HUES6 (cell line): ENCODE measurements at regions not wholly inside any gene's neighbourhood (a gene's known extent, or its start where the extent isn't known, plus 50 kb on each side); places are given as distances from the start of the nearest gene placed in this dataset.

Experiments
- H3K27ac ChIP-seq: 2 replicates; pipeline ENCODE4 v1.7.0; 2013; ENCODE audit warnings: low read depth, mild to moderate bottlenecking, low read length, inconsistent platforms
- H3K27me3 ChIP-seq: 2 replicates; pipeline ENCODE4 v1.6.1; 2013; ENCODE audit warnings: low read length; ENCODE audit not compliant: control insufficient read depth, insufficient read depth
- H3K36me3 ChIP-seq: 2 replicates; pipeline ENCODE4 v1.6.1; 2013; ENCODE audit warnings: low read length; ENCODE audit not compliant: control insufficient read depth, insufficient read depth
- H3K4me1 ChIP-seq: 2 replicates; pipeline ENCODE4 v1.6.1; 2013; ENCODE audit warnings: low read length; ENCODE audit not compliant: control insufficient read depth, insufficient read depth
- H3K4me3 ChIP-seq: 2 replicates; pipeline ENCODE4 v1.5.1; 2013; ENCODE audit warnings: low read depth, low read length
- H3K9ac ChIP-seq: one replicate; pipeline ENCODE4 v1.6.1; 2013; ENCODE audit warnings: mild to moderate bottlenecking, low read length
- H3K9me3 ChIP-seq: 2 replicates; pipeline ENCODE4 v1.6.1; 2013; ENCODE audit warnings: low read depth, low read length; ENCODE audit not compliant: control insufficient read depth, insufficient read depth

DNA sequence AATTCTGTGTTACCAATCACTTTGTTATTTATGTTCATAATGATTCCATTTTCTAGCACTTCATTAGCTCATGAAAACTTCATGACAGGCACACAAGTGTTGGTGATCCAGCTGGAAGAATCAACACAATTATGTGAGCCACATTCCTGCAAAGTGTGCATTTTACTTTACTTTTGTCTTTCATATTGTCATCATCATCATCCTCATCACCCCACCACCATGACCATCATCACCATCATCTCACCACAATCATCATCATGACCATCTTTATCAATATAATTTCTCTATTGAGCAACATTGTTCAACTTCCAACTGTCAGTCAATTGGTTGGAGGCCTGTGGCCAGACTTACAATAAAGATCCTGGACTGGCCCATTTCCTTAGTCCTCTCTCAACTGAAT, 159.4 kb upstream of the PRSS16 start:
- no peak overlapping the region for H3K27ac ChIP-seq
- no peaks in the 10 kb centered on the region for H3K9me3 ChIP-seq
- no peak overlapping the region for H3K4me3 ChIP-seq
- H3K27me3 ChIP-seq = no peaks in the 10 kb centered on the region; the same call in 1 of the 2 replicates
- no peaks in the 10 kb centered on the region for H3K36me3 ChIP-seq
- H3K9ac ChIP-seq = no peak overlapping the region
- H3K4me1 ChIP-seq = no peaks in the 10 kb centered on the region

DNA sequence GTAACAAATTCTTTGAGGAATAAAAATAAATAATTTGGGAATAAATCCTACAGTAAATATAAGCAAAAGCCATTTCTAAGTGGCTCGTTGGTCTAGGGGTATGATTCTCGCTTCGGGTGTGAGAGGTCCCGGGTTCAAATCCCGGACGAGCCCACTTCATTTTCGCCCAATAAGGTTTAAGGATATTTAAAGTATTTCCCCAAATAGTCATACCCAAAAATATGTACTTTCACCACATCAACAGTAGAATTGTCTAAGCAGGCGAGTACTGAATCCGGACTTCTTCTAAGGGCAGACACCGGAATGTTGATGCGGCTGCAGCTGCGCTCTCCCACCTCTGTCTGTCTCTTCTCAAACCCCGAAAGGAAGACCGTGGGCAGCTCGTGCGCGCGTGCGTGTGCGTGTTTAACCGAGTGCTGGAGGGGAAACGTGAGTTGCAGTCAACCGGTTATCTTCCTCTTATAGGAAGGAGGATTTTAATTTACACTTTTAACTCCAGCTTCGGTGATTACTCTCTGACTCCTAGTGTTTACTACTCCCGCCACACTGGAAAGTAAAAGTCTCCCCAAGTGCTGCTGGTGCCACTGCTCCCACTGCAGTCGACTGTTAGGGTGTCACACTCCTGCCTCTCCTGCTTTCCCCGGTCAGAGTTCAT, 155.7 kb upstream of the PRSS16 start:
- Histone ChIP-seq H3K9ac (peak overlapping the region; percentile 52), H3K4me1 (no peaks in the 10 kb centered on the region), H3K27me3 (peaks cover 11% of the 10 kb centered on the region), H3K9me3 (no peaks in the 10 kb centered on the region), H3K4me3 (peak overlapping the region; percentile 81), H3K36me3 (no peaks in the 10 kb centered on the region), H3K27ac (no peak overlapping the region)

DNA sequence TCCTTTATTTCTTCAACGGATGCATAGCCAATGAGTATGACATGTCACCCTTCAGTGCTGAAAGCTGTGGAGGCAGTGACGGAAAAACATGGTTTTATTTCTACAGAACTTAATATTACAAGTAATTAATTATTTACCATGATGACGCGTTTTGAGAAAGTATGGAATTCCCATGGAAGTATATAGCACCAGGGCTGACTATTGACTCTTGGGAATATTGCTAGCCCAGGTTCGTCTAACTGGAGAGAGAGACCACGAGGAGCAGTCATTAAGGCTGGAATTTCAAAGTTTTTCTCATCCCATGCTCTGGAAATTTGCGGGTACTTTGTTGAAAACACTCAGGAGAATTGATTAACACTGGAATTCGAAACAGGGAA, 155.2 kb upstream of the PRSS16 start:
- no peaks in the 10 kb centered on the region for H3K4me1 ChIP-seq
- H3K27me3 ChIP-seq = peaks cover 16% of the 10 kb centered on the region
- peak overlapping the region; percentile 81 for H3K4me3 ChIP-seq
- H3K9me3 ChIP-seq = no peaks in the 10 kb centered on the region
- H3K36me3 ChIP-seq = no peaks in the 10 kb centered on the region
- peak overlapping the region; percentile 52 for H3K9ac ChIP-seq
- no peak overlapping the region for H3K27ac ChIP-seq

DNA sequence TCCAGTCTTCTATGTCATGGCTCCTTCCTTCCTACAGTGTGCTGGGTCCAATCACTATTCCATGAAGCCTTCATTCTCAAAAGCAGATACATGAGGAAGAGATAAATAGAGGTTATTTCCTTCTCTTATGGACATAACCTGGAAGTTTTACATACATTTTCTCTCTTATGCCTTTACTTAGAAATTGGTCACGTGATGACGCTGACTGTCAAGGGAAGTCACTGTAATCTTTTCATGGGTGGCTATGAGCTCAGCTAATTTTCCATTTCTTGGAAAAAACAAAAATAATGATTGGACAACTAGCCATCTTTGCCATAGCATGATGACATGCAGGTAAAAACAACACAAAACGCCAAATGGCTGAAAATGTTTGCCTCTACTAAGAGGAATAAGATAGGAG, 151.6 kb upstream of the PRSS16 start:
- Histone ChIP-seq H3K9me3 (no peaks in the 10 kb centered on the region), H3K27ac (no peak overlapping the region), H3K27me3 (peaks cover 17% of the 10 kb centered on the region), H3K9ac (no peak overlapping the region), H3K4me3 (peak overlapping the region; percentile 87; the same call in 1 of the 2 replicates), H3K4me1 (no peaks in the 10 kb centered on the region), H3K36me3 (no peaks in the 10 kb centered on the region)

DNA sequence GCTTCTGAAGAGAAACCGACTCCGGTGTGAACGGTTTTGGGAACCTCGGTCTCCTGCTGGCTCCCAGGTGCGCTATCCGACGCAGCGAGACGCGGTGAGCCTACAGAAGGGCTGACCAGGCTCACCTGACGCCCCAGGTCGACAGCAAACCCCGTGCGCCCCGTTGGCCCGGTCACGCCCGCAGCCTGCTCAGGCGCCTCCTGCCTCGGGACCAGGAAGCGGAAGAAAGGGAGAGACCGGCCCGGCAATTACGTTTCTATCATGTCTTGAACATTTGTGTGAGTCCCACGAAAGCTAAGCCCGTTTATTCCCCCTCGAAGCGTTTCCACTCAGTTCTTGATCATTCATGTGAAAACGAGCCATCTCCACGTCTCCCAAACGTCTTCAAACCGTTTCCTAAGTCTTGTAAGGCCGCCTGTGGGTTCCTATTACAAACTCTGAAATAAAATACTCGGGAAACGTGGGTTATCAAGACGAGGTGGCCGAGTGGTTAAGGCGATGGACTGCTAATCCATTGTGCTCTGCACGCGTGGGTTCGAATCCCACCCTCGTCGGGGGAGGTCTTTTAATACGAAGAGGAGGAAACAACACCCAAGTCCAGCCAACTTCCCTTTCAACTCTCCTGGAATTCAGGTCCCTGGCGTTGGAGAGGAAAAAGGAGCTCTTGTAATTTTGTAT, 150.5 kb upstream of the PRSS16 start:
- Histone ChIP-seq H3K36me3 (no peaks in the 10 kb centered on the region), H3K9ac (peak overlapping the region; percentile 48), H3K27ac (no peak overlapping the region)

DNA sequence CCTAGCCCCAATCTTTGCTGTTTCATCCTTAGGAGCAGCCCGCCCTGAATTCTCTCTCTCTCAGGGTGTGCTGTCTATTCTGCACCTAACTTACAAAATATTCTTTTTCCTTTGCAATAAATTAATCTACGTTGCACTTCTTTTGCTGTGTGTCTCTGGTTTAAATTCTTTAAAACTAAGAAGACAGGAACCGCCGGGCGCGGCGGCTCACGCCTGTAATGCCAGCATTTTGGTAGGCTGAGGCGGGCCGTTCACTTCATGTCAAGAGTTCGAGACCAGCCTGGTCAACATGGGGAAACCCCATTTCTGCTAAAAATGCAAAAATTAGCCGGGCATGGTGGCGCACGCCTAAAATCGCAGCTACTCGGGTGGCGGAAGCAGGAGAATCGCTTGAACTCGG, 148.5 kb upstream of the PRSS16 start:
- Histone ChIP-seq H3K9me3 (no peaks in the 10 kb centered on the region), H3K4me3 (no peak overlapping the region), H3K36me3 (no peaks in the 10 kb centered on the region), H3K27ac (no peak overlapping the region), H3K27me3 (peaks cover 17% of the 10 kb centered on the region), H3K9ac (no peak overlapping the region), H3K4me1 (no peaks in the 10 kb centered on the region)

More for the DNA sequence above, 150.5 kb upstream of the PRSS16 start:
- H3K9me3 ChIP-seq = no peaks in the 10 kb centered on the region
- peaks cover 17% of the 10 kb centered on the region for H3K27me3 ChIP-seq
- H3K4me3 ChIP-seq = peak overlapping the region; percentile 87
- no peaks in the 10 kb centered on the region for H3K4me1 ChIP-seq

DNA sequence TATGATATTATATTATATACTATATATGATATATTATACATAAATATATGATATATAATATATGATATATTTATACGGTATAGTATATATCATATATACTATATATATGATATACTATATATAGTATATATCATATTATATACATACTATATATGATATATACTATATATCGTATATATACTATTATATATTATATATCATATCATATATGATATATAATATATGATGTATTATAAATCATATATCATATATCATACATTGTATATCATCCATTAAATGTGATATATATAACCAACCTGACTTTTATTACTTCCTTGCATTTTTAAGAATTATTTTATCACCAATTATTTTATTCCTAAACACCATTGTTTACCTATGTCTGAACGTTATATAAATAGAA, 146.6 kb upstream of the PRSS16 start:
- Histone ChIP-seq H3K36me3 (no peaks in the 10 kb centered on the region), H3K4me1 (no peaks in the 10 kb centered on the region), H3K27ac (no peak overlapping the region), H3K9ac (no peak overlapping the region), H3K9me3 (no peaks in the 10 kb centered on the region), H3K27me3 (peaks cover 12% of the 10 kb centered on the region), H3K4me3 (no peak overlapping the region)

DNA sequence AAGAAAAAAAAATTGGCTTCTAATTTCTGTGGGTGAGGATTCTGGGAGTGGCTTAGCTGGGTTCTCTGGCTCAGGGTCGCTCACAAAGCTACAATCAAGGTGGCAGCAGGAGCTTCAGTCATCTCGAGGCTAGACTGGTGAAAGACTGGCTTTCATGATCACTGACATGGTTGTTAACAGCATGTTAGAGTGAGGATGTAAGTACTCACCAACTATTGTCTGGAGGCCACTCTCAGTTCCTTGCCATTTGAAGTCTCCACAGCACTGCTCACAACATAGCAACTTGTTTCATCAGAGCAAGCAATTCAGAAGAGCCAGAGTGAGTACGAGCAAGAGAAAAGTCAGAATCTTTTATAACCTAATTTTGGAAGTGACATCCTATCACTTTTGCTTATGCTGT, 145.7 kb upstream of the PRSS16 start:
- H3K36me3 ChIP-seq = no peaks in the 10 kb centered on the region

DNA sequence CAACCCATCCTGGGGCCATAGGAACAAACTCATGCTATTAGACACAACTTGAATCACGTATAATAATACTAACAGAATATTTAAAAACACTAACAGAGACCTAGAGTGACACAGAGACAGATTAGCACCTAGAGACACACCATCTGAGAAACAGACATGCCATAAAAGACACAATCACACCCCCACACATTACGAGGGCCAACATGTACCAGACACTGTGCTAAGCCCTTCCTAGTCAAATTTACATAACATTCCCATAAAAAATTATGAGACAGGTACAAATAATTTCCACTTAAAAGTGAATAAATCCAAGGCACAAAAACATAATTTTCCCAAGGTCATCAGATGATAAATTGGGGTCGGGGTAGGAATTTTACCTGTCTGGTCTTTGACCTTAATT, 141.1 kb upstream of the PRSS16 start:
- Histone ChIP-seq H3K27ac (no peak overlapping the region), H3K36me3 (no peaks in the 10 kb centered on the region), H3K9ac (no peak overlapping the region), H3K27me3 (no peaks in the 10 kb centered on the region), H3K4me1 (no peaks in the 10 kb centered on the region), H3K4me3 (no peak overlapping the region), H3K9me3 (peaks cover 10% of the 10 kb centered on the region; the same call in 1 of the 2 replicates)

More for the DNA sequence above, 145.7 kb upstream of the PRSS16 start:
- Histone ChIP-seq H3K9ac (no peak overlapping the region), H3K4me1 (no peaks in the 10 kb centered on the region), H3K27ac (no peak overlapping the region), H3K9me3 (no peaks in the 10 kb centered on the region), H3K27me3 (0 out of 2 replicates have a peak, but pooled peaks cover 5% of the 10 kb centered on the region), H3K4me3 (no peak overlapping the region)

DNA sequence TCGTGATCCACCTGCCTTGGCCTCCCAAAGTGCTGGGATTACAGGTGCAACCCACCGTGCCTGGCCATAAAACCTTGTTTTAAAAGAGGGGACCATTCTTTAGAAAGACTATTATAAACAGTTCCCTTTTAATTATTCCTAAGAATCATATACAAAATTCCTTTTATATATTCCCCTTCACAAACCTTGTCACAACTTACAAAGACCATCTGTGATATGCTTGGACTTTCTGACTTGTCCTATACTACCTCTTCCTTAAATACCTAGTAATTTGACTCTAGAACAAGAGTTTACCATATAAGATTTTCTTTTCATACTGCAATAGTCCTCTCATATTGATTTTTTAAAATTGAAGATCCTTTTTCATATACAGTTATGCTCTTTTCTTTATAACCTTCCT, 135.8 kb upstream of the PRSS16 start:
- Histone ChIP-seq H3K36me3 (no peaks in the 10 kb centered on the region), H3K27me3 (no peaks in the 10 kb centered on the region), H3K27ac (no peak overlapping the region), H3K4me3 (no peak overlapping the region), H3K9ac (no peak overlapping the region), H3K4me1 (no peaks in the 10 kb centered on the region), H3K9me3 (peaks cover 42% of the 10 kb centered on the region)

DNA sequence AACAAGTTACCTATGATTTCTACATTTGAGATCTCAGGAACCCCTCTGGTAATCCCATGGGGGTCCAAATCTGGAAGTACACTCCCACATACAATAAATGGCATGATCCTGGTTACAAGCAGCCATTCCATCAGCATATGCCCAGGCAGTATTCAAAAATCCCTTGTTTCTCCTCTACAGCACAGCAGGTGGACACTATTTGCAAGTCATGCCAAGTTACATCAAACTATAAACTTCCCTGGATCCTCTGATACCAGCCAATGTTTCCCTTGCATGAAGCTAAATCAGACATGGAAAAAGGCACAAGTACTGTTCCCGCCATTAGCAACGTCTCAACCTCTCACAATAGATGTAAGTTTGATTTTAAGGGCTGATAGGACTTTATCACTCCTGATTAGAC, 134.5 kb upstream of the PRSS16 start:
- no peaks in the 10 kb centered on the region for H3K27me3 ChIP-seq
- no peak overlapping the region for H3K9ac ChIP-seq
- peaks cover 42% of the 10 kb centered on the region for H3K9me3 ChIP-seq
- no peaks in the 10 kb centered on the region for H3K36me3 ChIP-seq
- no peak overlapping the region for H3K4me3 ChIP-seq
- no peaks in the 10 kb centered on the region for H3K4me1 ChIP-seq
- no peak overlapping the region for H3K27ac ChIP-seq
